ENCODE measurements at regions not wholly inside any gene's neighbourhood (a gene's known extent, or its start where the extent isn't known, plus 50 kb on each side); places are given as distances from the start of the nearest gene placed in this dataset.

- H2AFZ ChIP-seq (ENCODE audit: low read depth, low read length), result no peak overlapping the region
Observed at GRCh38 chr4:57926311-57926710, 816.1 kb upstream of the IGFBP7 start.

GRCh38 chr4:57924951-57925350 lies 814.8 kb upstream of the IGFBP7 start:
- Histone ChIP-seq H3K27ac (ENCODE audit: low read length) (no peak overlapping the region), H2AFZ (ENCODE audit: low read depth, low read length) (no peak overlapping the region), H3K4me3 (ENCODE audit: low read length) (no peak overlapping the region), H3K27me3 (ENCODE audit: insufficient read depth, low read depth, low read length) (no peaks in the 10 kb centered on the region), H3K9me3 (ENCODE audit: low read length) (no peaks in the 10 kb centered on the region), H3K36me3 (ENCODE audit: insufficient read depth, low read length) (no peaks in the 10 kb centered on the region), H3K4me2 (ENCODE audit: low read length) (no peak overlapping the region), H3K9ac (ENCODE audit: low read length) (no peak overlapping the region), H3F3A (ENCODE audit: insufficient read depth, low read length, poor library complexity, severe bottlenecking) (no peaks in the 10 kb centered on the region), H3K79me2 (replicated peaks; ENCODE audit: insufficient read depth, low read length) (no peaks in the 10 kb centered on the region), H4K20me1 (ENCODE audit: insufficient read depth) (no peaks in the 10 kb centered on the region), H3K9me2 (ENCODE audit: insufficient read depth, low read length) (no peaks in the 10 kb centered on the region)
- TF ChIP-seq POLR2AphosphoS5 (IDR thresholded peaks at IDR 0.05), result no peak
- TF ChIP-seq EP300 (conservative IDR thresholded peaks at IDR 0.05; ENCODE audit: poor library complexity, severe bottlenecking), result no peak
- no peak for TF ChIP-seq CTCF (IDR thresholded peaks at IDR 0.05; ENCODE audit: poor library complexity, severe bottlenecking)
- TF ChIP-seq TAF1 (IDR thresholded peaks at IDR 0.05; ENCODE audit: low read depth), result no peak
- no peak for TF ChIP-seq MXI1 (conservative IDR thresholded peaks at IDR 0.05; ENCODE audit: poor library complexity, severe bottlenecking)
- TF ChIP-seq SMC3 (conservative IDR thresholded peaks at IDR 0.05; ENCODE audit: poor library complexity), result no peak
- no peak for TF ChIP-seq REST (IDR thresholded peaks at IDR 0.05; ENCODE audit: borderline replicate concordance)
- no peak for TF ChIP-seq RAD21 (conservative IDR thresholded peaks at IDR 0.05)

More at GRCh38 chr4:57926311-57926710, 816.1 kb upstream of the IGFBP7 start:
- Histone ChIP-seq H3K27ac (ENCODE audit: low read length) (no peak overlapping the region), H3K9ac (ENCODE audit: low read length) (no peak overlapping the region), H3K27me3 (ENCODE audit: insufficient read depth, low read depth, low read length) (no peaks in the 10 kb centered on the region), H3K79me2 (replicated peaks; ENCODE audit: insufficient read depth, low read length) (no peaks in the 10 kb centered on the region), H3K4me3 (ENCODE audit: low read length) (no peak overlapping the region), H3K4me2 (ENCODE audit: low read length) (no peak overlapping the region), H3K9me2 (ENCODE audit: insufficient read depth, low read length) (no peaks in the 10 kb centered on the region), H4K20me1 (ENCODE audit: insufficient read depth) (no peaks in the 10 kb centered on the region), H3K36me3 (ENCODE audit: insufficient read depth, low read length) (no peaks in the 10 kb centered on the region), H3F3A (ENCODE audit: insufficient read depth, low read length, poor library complexity, severe bottlenecking) (no peaks in the 10 kb centered on the region), H3K9me3 (ENCODE audit: low read length) (no peaks in the 10 kb centered on the region)
- TF ChIP-seq CTCF (IDR thresholded peaks at IDR 0.05; ENCODE audit: poor library complexity, severe bottlenecking) (no peak), RAD21 (conservative IDR thresholded peaks at IDR 0.05) (no peak), TAF1 (IDR thresholded peaks at IDR 0.05; ENCODE audit: low read depth) (no peak), POLR2AphosphoS5 (IDR thresholded peaks at IDR 0.05) (no peak), MXI1 (conservative IDR thresholded peaks at IDR 0.05; ENCODE audit: poor library complexity, severe bottlenecking) (no peak), EP300 (conservative IDR thresholded peaks at IDR 0.05; ENCODE audit: poor library complexity, severe bottlenecking) (no peak), SMC3 (conservative IDR thresholded peaks at IDR 0.05; ENCODE audit: poor library complexity) (no peak), REST (IDR thresholded peaks at IDR 0.05; ENCODE audit: borderline replicate concordance) (no peak)
